SW 1271 (cell line): ENCODE measurements at regions not wholly inside any gene's neighbourhood (a gene's known extent, or its start where the extent isn't known, plus 50 kb on each side); places are given as distances from the start of the nearest gene placed in this dataset.

Experiments used
- DNase-seq, 2 experiments: peaks; one replicate each; lab custom pipeline; 2025; lab: John Stamatoyannopoulos, UW

DNA sequence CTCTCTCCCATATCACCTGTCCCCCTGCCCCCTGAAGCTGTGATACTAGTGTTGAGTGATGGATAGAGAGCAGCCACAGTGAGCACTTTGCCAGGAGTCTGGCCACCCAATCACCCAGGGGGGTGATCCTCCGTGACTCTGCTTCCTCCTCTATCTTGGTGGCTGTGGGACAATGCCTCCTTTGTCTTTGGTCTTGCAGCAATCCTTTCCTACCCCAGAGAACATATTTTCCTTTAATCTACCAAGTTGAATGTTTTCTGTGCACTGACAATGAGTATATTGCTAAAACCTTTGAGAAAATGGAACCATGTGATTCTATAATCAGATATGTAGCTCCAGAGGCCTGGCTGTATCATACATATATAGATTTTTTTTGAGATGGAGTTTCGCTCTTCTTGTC, 58.1 kb upstream of the HEPHL1 start:
- no peak for DNase-seq

GRCh38 chr11:93967258-93967657, 53.9 kb upstream of the HEPHL1 start:
- DNase-seq: no peak

DNA sequence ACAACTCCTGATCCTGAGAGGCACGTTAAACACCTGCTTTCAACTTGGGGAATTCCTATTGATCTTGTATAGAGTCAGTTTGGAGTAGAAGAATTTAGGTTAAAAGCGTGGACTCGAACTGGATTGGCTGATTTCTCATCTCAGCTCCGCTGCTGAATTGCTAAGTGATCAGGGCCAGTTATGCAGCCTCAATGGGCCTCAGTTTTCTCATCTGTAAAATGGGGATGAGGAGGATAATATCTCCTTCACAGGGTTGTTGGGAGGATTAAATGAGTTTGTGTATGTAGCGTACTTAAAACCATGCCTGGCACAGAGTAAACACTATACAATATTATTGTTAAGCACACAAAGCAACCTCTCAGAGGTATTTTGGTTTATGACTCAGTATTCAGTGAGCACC, 53.2 kb upstream of the HEPHL1 start:
- no peak for DNase-seq

- DNase-seq: no peak
Observed at GRCh38 chr11:93969925-93970922, 50.9 kb upstream of the HEPHL1 start.
